ENCODE measurements at regions not wholly inside any gene's neighbourhood (a gene's known extent, or its start where the extent isn't known, plus 50 kb on each side); places are given as distances from the start of the nearest gene placed in this dataset.

GRCh38 chr15:61682891-61683735, 377.1 kb downstream of the VPS13C start:
- no peak for DNase-seq (ENCODE audit: low spot score)

- DNase-seq (ENCODE audit: low spot score), result no peak
These were observed 378.6 kb downstream of the VPS13C start for GRCh38 chr15:61681676-61682075.

- DNase-seq (ENCODE audit: low spot score), result no peak
These were observed 379.2 kb downstream of the VPS13C start for GRCh38 chr15:61681038-61681418.

- no peak for DNase-seq (ENCODE audit: low spot score)
These were observed 379.8 kb downstream of the VPS13C start for GRCh38 chr15:61680260-61681037.

GRCh38 chr15:61671736-61672135, 388.5 kb downstream of the VPS13C start:
- no peak for DNase-seq (ENCODE audit: low spot score)

GRCh38 chr15:61668444-61668843, 391.8 kb downstream of the VPS13C start:
- DNase-seq (ENCODE audit: low spot score), result no peak

GRCh38 chr15:61661791-61662190, 398.5 kb downstream of the VPS13C start:
- DNase-seq (ENCODE audit: low spot score), result no peak

- DNase-seq (ENCODE audit: low spot score), result no peak
These were observed 399.7 kb downstream of the VPS13C start for GRCh38 chr15:61660579-61660978.

GRCh38 chr15:61659566-61660190, 400.6 kb downstream of the VPS13C start:
- DNase-seq (ENCODE audit: low spot score), result no peak

GRCh38 chr15:61657461-61657860, 402.8 kb downstream of the VPS13C start:
- no peak for DNase-seq (ENCODE audit: low spot score)

- DNase-seq (ENCODE audit: low spot score), result no peak
These were observed 403.9 kb downstream of the VPS13C start for GRCh38 chr15:61656391-61656790.

- no peak for DNase-seq (ENCODE audit: low spot score)
These were observed 404.4 kb downstream of the VPS13C start for GRCh38 chr15:61655881-61656280.

GRCh38 chr15:61654918-61655317, 405.3 kb downstream of the VPS13C start:
- DNase-seq (ENCODE audit: low spot score), result no peak

GRCh38 chr15:61654002-61654740, 406.1 kb downstream of the VPS13C start:
- DNase-seq (ENCODE audit: low spot score), result no peak

- no peak for DNase-seq (ENCODE audit: low spot score)
These were observed 407.1 kb downstream of the VPS13C start for GRCh38 chr15:61653110-61653509.

- no peak for DNase-seq (ENCODE audit: low spot score)
These were observed 409.0 kb downstream of the VPS13C start for GRCh38 chr15:61651267-61651666.

GRCh38 chr15:61649046-61649445, 411.2 kb downstream of the VPS13C start:
- no peak for DNase-seq (ENCODE audit: low spot score)

GRCh38 chr15:61644550-61644949, 415.4 kb upstream of the RORA start:
- DNase-seq (ENCODE audit: low spot score), result no peak

GRCh38 chr15:61641645-61642044, 412.5 kb upstream of the RORA start:
- DNase-seq (ENCODE audit: low spot score), result no peak

- DNase-seq (ENCODE audit: low spot score), result no peak
These were observed 411.7 kb upstream of the RORA start for GRCh38 chr15:61640756-61641155.

- no peak for DNase-seq (ENCODE audit: low spot score)
These were observed 410.4 kb upstream of the RORA start for GRCh38 chr15:61639491-61639890.

- no peak for DNase-seq (ENCODE audit: low spot score)
These were observed 405.7 kb upstream of the RORA start for GRCh38 chr15:61634837-61635236.

Measured in kidney capillary endothelial cell (primary cell).